SKM-1 (cell line): ENCODE measurements at regions not wholly inside any gene's neighbourhood (a gene's known extent, or its start where the extent isn't known, plus 50 kb on each side); places are given as distances from the start of the nearest gene placed in this dataset.
"Not testable (repeated sequence)": the region's sequence is repeated elsewhere in the genome, so short reads cannot be mapped to it uniquely, and the experiment has no call there.

Experiments used
- DNase-seq: peaks from one replicate; lab custom pipeline; 2025; ENCODE audit not compliant: unreplicated experiment; lab: John Stamatoyannopoulos, UW

GRCh38 chr16:87108278-87108677, 208.9 kb downstream of the C16orf95 start:
- no peak for DNase-seq

GRCh38 chr16:87108941-87109340, 208.3 kb downstream of the C16orf95 start:
- no peak for DNase-seq

GRCh38 chr16:87114832-87115231, 202.4 kb downstream of the C16orf95 start:
- no peak for DNase-seq

DNA sequence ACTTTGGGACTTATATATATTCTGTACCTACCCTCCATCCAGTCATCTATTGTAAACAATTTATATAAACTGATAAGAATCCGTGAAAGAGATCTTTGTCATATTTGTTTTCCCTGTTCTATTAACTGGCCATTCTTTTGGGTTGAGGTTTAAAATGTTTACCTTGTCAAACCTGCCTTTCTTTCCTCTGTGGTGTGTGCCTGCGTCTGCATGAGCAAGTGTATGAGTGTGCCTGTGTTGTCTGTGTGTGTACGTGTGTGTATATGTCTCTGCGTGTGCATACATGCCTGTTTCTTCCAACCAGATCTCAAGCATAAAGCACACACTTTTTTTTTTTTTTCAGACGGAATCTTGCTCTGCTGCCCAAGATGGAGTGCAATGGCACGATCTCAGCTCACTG, 201.5 kb downstream of the C16orf95 start:
- no peak for DNase-seq

DNA sequence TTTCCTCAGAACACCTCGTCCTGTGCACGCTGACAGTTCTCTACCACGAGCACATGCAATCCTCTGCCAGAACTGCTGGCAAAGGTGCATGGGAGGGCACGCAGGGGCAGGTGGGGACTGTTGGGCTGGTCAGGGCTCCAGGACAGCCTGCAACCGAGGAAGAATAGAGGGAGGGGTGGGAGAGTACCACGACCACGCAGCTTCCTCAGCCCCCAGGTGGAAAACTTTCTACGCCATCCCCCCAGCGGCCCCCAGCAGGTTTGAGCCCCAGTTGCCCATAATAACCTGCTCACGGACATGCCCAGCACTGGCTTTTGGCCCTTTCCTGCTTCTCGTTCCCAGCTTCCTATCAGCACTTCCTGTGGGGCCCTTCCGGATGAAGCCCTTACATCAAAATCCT, 199.3 kb downstream of the C16orf95 start:
- DNase-seq: no peak

- DNase-seq: no peak
These were observed 198.0 kb downstream of the C16orf95 start for GRCh38 chr16:87119168-87119567.

GRCh38 chr16:87119748-87120147, 197.4 kb downstream of the C16orf95 start:
- DNase-seq: no peak

DNA sequence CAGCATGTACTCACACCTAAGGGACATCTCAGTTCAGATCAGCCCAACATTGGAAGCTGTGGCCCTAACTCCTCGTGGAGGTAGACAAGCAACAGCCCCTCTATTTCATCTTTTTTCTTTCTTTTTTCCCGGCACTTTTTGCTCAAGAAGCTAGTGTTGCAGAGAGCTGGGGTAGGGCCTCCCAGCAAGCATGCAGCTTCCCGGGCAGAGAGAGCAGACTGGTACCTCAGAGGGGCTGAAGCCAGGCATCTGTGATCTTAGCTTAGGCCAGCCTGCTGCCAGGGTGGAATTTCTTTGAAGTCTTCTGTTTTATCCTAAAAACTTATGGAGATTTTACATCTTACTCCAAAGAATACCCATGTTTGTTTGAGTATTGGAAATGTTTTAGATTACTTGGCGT, 195.4 kb downstream of the C16orf95 start:
- no peak for DNase-seq

GRCh38 chr16:87123356-87124001, 193.7 kb downstream of the C16orf95 start:
- no peak for DNase-seq

DNA sequence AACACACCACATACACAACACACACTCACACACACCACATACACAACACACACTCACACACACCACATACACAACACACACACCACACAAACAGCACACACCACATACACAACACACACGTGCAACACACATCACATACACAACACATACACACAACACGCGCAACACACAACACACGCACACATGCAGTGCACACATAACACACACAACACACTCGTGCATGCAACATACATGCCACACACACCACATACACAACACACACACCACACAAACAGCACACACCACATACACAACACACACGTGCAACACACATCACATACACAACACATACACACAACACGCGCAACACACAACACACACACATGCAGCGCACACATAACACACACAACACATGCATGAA, 192.8 kb downstream of the C16orf95 start:
- not testable (repeated sequence) for DNase-seq

- no peak for DNase-seq
These were observed 191.7 kb downstream of the C16orf95 start for GRCh38 chr16:87125206-87126155.

DNA sequence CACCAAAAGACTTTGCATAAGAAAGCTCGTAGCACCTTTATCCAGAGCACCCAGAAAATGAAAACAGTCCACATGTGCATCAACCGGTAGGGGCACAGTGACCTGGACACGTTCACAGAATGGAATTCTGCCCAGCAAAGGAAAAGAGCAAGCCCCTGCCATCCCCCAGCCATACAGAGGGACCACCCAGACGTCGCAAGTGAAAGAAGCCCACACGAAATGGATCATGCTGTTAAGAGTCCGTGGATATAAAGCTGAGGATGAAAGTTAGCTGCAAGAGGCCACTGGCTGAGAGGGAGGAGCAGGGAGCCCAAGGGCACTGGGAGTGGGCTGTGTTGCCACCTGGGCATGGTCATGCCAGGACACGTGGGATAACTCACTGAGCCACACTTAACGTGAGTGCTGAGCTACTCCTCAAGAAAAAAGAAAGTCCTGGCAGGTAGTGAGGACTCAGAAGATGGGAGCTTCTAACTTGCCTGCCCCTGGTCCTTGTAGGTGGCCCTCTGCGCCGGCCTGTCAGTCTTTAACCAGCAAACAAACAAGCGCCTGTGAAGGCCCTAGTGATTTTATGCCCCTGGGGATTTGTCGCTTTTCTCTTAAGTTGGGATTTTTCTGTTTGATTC, 190.7 kb downstream of the C16orf95 start:
- no peak for DNase-seq

DNA sequence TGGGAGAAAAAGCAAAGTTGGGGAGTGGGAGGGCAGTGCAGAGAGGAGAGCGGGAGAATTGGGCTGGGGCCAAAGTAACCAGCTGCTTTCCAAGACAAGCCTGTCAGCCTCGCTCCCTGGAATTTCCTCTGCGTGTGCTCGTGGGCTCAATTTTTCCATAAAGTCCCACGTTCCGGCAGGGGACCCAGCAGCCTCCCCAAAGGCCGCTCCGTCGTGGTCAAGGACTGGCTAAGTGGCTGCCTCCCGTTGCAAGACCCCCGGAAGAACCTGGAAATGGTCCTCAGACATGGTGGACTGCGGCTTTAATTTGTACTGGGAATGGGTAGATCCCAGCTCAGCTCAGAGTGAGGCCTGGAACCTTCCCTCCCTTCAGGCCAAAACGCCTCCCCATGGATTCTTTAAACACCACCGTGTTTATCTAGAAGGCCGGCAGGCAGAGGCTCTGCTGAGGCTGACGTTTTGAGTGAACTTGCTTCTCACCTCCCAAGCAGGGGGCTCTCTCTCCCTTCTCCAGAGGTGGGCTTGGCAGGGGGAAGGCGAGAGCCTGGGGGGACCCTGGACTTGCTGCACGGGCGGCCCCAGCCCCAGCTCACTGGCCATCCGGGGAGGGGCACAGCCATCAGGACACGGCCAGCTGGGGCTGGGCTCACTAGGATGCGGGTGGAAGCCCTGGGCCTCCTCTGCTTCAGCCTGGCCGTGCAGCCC, 190.0 kb downstream of the C16orf95 start:
- no peak for DNase-seq

- DNase-seq: no peak
These were observed 189.4 kb downstream of the C16orf95 start for GRCh38 chr16:87127766-87128147.

DNA sequence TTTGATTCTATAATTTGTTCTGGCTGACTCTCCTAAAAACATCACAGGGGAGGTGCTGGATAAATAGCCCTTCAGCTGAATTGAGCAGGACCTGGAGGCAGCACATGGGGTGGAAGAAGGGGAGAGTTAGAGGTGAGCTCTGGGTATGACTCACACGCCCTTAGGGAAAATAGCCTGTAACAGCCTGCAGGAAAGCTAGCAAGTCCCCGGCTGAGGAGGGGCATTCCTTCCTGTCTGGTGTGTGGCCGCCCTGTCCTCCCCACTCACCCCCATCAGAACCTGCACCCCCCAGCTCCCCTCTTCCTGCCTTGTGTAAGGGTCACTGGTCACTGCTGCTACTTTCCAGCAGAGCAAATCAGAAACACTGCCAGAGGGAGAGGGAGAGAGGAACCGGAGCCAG, 187.4 kb downstream of the C16orf95 start:
- no peak for DNase-seq

- no peak for DNase-seq
These were observed 185.9 kb downstream of the C16orf95 start for GRCh38 chr16:87131061-87131995.

DNA sequence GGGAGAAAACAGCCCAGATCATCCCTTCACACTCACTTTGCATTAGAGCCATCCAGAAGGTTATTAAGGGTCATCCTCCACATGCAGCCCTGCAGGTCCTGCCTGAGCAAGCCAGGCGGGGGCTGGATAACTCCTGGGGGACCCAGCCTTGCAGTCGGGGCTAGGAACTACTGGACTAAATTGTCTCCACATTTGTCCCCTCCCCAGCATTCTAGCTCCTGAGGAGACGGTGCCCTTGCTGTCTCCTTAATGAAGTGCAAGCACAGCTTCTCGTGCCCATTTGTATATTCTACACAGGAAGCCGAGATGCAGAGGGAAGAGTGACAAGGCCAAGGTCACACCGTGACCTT, 185.2 kb downstream of the C16orf95 start:
- no peak for DNase-seq

- no peak for DNase-seq
These were observed 184.7 kb downstream of the C16orf95 start for GRCh38 chr16:87132361-87133014.

DNA sequence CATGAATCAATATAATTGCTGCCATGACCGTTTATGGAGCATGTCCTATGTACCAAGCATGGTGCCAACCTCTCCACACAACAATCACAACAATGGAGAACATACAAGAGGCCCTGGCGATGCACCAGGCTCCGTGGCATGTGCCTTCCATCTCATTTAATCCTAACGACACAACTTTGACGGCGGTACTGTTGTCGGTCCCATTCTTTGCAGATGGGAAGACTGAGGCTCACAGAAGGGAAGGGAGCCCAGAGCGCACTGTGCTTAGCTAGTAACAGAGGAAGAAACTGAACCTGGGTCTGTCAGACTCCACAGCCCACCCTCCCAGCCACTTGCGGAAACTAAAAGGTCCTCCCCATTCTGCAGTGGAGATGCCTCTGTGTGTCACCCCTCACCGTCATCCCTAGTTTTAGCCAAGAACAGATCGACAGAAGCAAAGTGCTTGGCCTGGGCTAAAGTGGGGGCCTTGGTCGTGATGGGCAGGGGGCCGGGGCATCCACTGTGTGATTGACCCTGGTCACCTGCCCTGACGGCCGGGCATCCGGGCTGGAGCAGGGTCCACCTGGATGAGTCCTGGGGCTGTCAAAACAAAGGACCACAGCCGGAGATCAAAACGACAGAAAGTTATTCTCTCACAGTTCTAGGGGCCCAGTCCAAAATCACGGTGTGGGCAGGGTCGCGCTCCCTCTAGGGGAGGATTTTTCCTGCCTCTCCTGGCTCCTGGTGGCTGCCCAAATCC, 183.9 kb downstream of the C16orf95 start:
- DNase-seq: no peak
